Activated naive CD8-positive, alpha-beta T cell (primary cell): ENCODE measurements at regions not wholly inside any gene's neighbourhood (a gene's known extent, or its start where the extent isn't known, plus 50 kb on each side); places are given as distances from the start of the nearest gene placed in this dataset.
A peak's percentile ranks its signal among the peaks of the same experiment; 100 is the strongest.

Experiments
- H3K27ac Mint-ChIP-seq: one replicate; pipeline ENCODE4 v1.8.0; 2021; ENCODE audit warnings: mixed read lengths
- H3K27me3 Mint-ChIP-seq: one replicate; pipeline ENCODE4 v1.8.0; 2021; ENCODE audit warnings: mixed read lengths
- H3K36me3 Mint-ChIP-seq: one replicate; pipeline ENCODE4 v1.8.0; 2021; ENCODE audit warnings: mixed read lengths
- H3K4me1 Mint-ChIP-seq: one replicate; pipeline ENCODE4 v1.8.0; 2021; ENCODE audit warnings: low read depth, mixed read lengths
- H3K4me3 Mint-ChIP-seq: one replicate; pipeline ENCODE4 v1.8.0; 2021; ENCODE audit warnings: mild to moderate bottlenecking, mixed read lengths
- H3K9me3 Mint-ChIP-seq: one replicate; pipeline ENCODE4 v1.8.0; 2021; ENCODE audit warnings: low read depth, mixed read lengths

- Mint-ChIP-seq H3K27me3 (no peaks in the 10 kb centered on the region), H3K27ac (no peak overlapping the region), H3K4me1 (no peaks in the 10 kb centered on the region), H3K4me3 (no peak overlapping the region), H3K36me3 (no peaks in the 10 kb centered on the region), H3K9me3 (no peaks in the 10 kb centered on the region)
These were observed 240.8 kb upstream of the PIK3C3 start for GRCh38 chr18:41713969-41714825.

GRCh38 chr18:41706301-41706700 lies 248.7 kb upstream of the PIK3C3 start:
- no peaks in the 10 kb centered on the region for H3K36me3 Mint-ChIP-seq
- peaks cover 3% of the 10 kb centered on the region for H3K9me3 Mint-ChIP-seq
- H3K27me3 Mint-ChIP-seq = peaks cover 2% of the 10 kb centered on the region
- H3K4me3 Mint-ChIP-seq = no peak overlapping the region
- H3K4me1 Mint-ChIP-seq = no peaks in the 10 kb centered on the region
- H3K27ac Mint-ChIP-seq = no peak overlapping the region

DNA sequence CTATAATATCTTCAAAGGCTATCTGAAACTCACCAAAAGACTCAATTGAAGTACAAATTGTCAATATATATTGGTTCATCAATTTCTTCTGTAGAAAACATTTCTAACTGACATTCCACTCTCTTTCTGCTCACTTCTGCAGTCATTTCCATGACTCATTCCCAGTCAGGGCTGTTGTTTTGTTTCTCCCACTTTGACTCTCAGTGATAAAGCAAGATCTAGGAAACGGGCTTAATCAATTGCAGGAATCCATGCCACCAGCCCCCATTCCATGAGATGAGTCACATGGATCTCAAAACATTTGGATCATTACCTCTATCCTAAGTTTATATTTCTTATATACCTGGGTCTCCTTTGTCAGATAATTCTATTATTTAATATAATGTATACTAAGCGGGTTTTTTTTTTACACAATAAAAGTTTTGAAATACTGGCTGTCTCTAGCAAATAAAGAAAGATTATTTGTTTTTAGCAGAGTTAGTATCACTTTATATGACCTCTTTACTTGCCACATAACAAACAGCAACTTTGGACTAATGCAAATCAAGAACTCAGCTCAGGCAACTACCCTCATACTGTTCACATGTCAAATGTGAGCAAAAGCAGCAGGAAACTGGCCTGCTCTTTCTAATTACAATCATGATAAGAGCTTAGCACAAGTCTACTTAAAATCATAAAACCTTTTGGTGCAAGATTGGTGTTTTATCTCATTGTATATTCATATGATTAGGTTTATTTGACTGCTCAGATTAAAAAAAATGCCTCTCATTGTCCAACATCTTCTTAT lies 251.1 kb upstream of the PIK3C3 start:
- Mint-ChIP-seq H3K4me3 (no peak overlapping the region), H3K36me3 (no peaks in the 10 kb centered on the region), H3K4me1 (no peaks in the 10 kb centered on the region), H3K9me3 (peaks cover 5% of the 10 kb centered on the region), H3K27me3 (peaks cover 2% of the 10 kb centered on the region), H3K27ac (no peak overlapping the region)

GRCh38 chr18:41700416-41700815 lies 254.6 kb upstream of the PIK3C3 start:
- Mint-ChIP-seq H3K4me1 (peaks cover 5% of the 10 kb centered on the region), H3K4me3 (no peak overlapping the region), H3K27me3 (no peaks in the 10 kb centered on the region), H3K27ac (no peak overlapping the region), H3K9me3 (peaks cover 4% of the 10 kb centered on the region), H3K36me3 (no peaks in the 10 kb centered on the region)

GRCh38 chr18:41695441-41695840 lies 259.6 kb upstream of the PIK3C3 start:
- H3K36me3 Mint-ChIP-seq = no peaks in the 10 kb centered on the region
- peak overlapping the region; percentile 52 for H3K4me3 Mint-ChIP-seq
- H3K27me3 Mint-ChIP-seq = no peaks in the 10 kb centered on the region
- no peak overlapping the region for H3K27ac Mint-ChIP-seq
- peaks cover 9% of the 10 kb centered on the region for H3K4me1 Mint-ChIP-seq
- H3K9me3 Mint-ChIP-seq = peaks cover 4% of the 10 kb centered on the region

GRCh38 chr18:41693008-41693407 lies 262.0 kb upstream of the PIK3C3 start:
- H3K27ac Mint-ChIP-seq = no peak overlapping the region
- no peaks in the 10 kb centered on the region for H3K36me3 Mint-ChIP-seq

GRCh38 chr18:41690332-41691127 lies 264.5 kb upstream of the PIK3C3 start:
- Mint-ChIP-seq H3K9me3 (no peaks in the 10 kb centered on the region), H3K27ac (no peak overlapping the region), H3K36me3 (no peaks in the 10 kb centered on the region), H3K4me1 (peaks cover 5% of the 10 kb centered on the region), H3K27me3 (no peaks in the 10 kb centered on the region), H3K4me3 (no peak overlapping the region)

More at GRCh38 chr18:41693008-41693407, 262.0 kb upstream of the PIK3C3 start:
- Mint-ChIP-seq H3K27me3 (no peaks in the 10 kb centered on the region), H3K9me3 (no peaks in the 10 kb centered on the region), H3K4me3 (no peak overlapping the region), H3K4me1 (peaks cover 9% of the 10 kb centered on the region)

DNA sequence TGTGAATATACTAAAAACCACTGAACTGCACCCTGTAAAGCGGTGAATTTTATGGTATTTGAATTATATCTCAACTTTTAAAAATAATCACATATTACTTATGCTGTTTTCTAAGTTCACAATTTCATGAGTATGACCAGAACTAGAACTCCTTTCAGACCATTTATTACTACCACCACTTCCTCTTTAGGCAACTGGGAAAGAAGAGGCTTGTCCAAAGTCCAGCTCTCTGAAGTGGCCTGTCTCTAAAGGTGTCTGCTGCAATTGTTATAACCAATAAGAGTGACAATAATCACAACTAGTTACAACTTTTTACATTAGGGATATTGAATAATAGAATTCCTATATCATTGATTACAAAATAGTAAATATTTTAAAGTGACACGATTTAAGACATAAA lies 267.9 kb upstream of the PIK3C3 start:
- H3K27me3 Mint-ChIP-seq = no peaks in the 10 kb centered on the region
- no peaks in the 10 kb centered on the region for H3K36me3 Mint-ChIP-seq
- no peaks in the 10 kb centered on the region for H3K9me3 Mint-ChIP-seq
- no peak overlapping the region for H3K4me3 Mint-ChIP-seq
- no peak overlapping the region for H3K27ac Mint-ChIP-seq
- H3K4me1 Mint-ChIP-seq = no peaks in the 10 kb centered on the region

GRCh38 chr18:41681138-41681880 lies 273.7 kb upstream of the PIK3C3 start:
- Mint-ChIP-seq H3K27me3 (no peaks in the 10 kb centered on the region), H3K4me3 (no peak overlapping the region), H3K4me1 (no peaks in the 10 kb centered on the region), H3K9me3 (no peaks in the 10 kb centered on the region), H3K36me3 (no peaks in the 10 kb centered on the region), H3K27ac (no peak overlapping the region)

DNA sequence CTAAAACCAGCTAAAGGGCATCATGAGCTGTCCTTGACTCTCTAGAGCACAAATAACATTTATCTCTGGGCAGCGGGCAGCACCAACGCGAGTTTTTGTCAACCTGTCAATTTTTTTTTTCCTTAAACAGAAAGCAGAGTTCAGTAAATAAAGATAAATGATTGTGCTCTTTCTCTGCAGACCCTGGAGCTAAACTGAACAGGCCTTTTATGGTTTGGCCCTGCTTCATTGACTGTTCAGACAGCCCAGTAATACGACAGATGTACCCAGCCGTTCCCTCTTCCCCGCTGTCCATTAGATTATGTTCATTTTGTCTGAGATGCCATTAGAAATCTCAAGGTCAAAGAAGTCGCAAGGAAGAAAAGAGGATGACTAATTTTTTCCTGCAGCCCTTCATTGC lies 280.5 kb upstream of the PIK3C3 start:
- no peaks in the 10 kb centered on the region for H3K27me3 Mint-ChIP-seq
- H3K9me3 Mint-ChIP-seq = peaks cover 6% of the 10 kb centered on the region

GRCh38 chr18:41666231-41666630 lies 288.8 kb upstream of the PIK3C3 start:
- H3K4me3 Mint-ChIP-seq = no peak overlapping the region
- no peaks in the 10 kb centered on the region for H3K4me1 Mint-ChIP-seq
- H3K9me3 Mint-ChIP-seq = peaks cover 5% of the 10 kb centered on the region
- H3K36me3 Mint-ChIP-seq = no peaks in the 10 kb centered on the region
- no peaks in the 10 kb centered on the region for H3K27me3 Mint-ChIP-seq
- no peak overlapping the region for H3K27ac Mint-ChIP-seq

More for the DNA sequence above, 280.5 kb upstream of the PIK3C3 start:
- Mint-ChIP-seq H3K27ac (no peak overlapping the region), H3K36me3 (no peaks in the 10 kb centered on the region), H3K4me3 (no peak overlapping the region), H3K4me1 (no peaks in the 10 kb centered on the region)

DNA sequence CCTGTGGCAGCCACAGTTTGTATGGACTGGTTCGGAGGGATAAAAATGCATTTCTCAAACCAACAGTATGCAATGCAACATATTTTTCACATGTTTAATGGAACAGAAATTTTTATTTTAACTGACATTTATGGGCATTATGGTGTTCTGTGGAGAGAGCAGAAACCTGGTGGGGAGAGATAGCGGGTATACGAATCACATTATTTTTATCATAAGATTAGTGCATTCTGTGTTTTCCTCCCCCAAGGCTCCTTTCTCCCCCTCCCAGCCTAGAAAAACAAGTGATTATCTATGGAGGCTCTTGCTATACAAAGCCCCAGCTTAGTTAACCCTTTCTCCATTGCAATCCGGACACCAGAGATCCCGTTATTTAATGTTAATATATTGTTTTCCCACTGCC lies 289.8 kb upstream of the PIK3C3 start:
- Mint-ChIP-seq H3K4me1 (no peaks in the 10 kb centered on the region), H3K36me3 (no peaks in the 10 kb centered on the region), H3K9me3 (peaks cover 5% of the 10 kb centered on the region), H3K27me3 (no peaks in the 10 kb centered on the region), H3K27ac (no peak overlapping the region), H3K4me3 (no peak overlapping the region)

DNA sequence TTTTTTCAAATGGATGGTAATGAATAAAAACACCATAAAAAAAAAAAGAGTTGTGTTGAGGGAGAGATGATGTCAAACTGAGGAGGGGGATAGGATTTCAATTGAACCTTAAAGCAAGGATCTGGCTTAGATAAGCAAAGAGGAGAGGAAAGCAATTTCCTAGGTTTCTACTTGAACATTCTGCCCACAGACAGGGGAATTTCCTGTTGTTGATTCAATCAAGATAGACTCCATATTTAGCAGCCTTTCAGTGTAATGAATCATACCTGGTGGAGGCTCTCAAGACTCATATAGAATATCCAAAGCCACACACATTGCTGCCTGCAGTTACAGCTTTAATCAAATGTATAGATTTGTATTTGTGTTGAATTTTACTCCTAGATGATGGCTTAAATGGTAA lies 294.4 kb upstream of the PIK3C3 start:
- no peaks in the 10 kb centered on the region for H3K9me3 Mint-ChIP-seq
- no peaks in the 10 kb centered on the region for H3K4me1 Mint-ChIP-seq
- no peak overlapping the region for H3K4me3 Mint-ChIP-seq
- no peaks in the 10 kb centered on the region for H3K36me3 Mint-ChIP-seq
- no peak overlapping the region for H3K27ac Mint-ChIP-seq
- no peaks in the 10 kb centered on the region for H3K27me3 Mint-ChIP-seq

DNA sequence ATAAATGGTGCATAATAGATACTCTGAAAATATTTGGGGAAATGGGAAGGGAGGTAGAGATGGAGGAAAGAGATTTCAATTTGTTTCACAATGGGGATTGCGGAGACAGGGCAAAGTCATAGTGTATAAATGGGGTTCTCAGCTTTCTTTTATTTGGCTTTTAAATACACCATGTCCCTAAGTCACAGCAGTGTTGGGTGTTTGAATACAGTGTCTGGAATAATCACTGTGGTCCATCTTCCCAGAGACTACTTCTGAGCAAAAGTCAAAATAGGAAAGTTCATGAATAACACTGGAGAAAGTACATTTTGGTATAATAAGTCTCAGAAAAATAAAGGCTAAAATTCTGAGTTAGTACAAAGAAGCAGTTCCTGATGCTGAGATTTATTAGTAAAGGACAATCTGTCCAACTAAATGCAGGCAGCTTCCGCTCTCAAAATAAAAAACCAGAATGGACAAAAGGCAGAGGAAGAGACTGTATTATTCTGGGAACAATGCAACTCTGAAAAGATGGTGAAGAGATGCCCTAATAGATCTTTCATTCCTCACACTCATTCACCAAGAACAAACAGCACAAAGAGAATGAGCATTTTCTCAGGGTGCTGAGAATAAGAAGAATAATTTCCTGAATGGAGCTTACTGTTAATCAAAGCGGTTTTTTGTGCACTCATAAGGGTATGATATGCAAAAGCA lies 295.4 kb upstream of the PIK3C3 start:
- no peaks in the 10 kb centered on the region for H3K4me1 Mint-ChIP-seq
- H3K27me3 Mint-ChIP-seq = no peaks in the 10 kb centered on the region
- H3K9me3 Mint-ChIP-seq = no peaks in the 10 kb centered on the region
- no peak overlapping the region for H3K27ac Mint-ChIP-seq
- H3K4me3 Mint-ChIP-seq = no peak overlapping the region
- no peaks in the 10 kb centered on the region for H3K36me3 Mint-ChIP-seq
